PC-9 (cell line): ENCODE measurements at regions not wholly inside any gene's neighbourhood (a gene's known extent, or its start where the extent isn't known, plus 50 kb on each side); places are given as distances from the start of the nearest gene placed in this dataset.

Experiments used
- EZH2 ChIP-seq: fragments of 200-600 bp; sonication (generic); IDR thresholded peaks from 2 replicates; pipeline ENCODE4 v1.8.0; 2017; ENCODE audit warnings: antibody characterized with exemption, low read depth
- TF ChIP-seq, protein P1 (sequence below): fragments of 200-600 bp; sonication (generic); conservative IDR thresholded peaks from 2 replicates; pipeline ENCODE4 v1.6.1; 2017; ENCODE audit warnings: mixed run types, antibody characterized with exemption, mild to moderate bottlenecking, moderate library complexity

DNA sequence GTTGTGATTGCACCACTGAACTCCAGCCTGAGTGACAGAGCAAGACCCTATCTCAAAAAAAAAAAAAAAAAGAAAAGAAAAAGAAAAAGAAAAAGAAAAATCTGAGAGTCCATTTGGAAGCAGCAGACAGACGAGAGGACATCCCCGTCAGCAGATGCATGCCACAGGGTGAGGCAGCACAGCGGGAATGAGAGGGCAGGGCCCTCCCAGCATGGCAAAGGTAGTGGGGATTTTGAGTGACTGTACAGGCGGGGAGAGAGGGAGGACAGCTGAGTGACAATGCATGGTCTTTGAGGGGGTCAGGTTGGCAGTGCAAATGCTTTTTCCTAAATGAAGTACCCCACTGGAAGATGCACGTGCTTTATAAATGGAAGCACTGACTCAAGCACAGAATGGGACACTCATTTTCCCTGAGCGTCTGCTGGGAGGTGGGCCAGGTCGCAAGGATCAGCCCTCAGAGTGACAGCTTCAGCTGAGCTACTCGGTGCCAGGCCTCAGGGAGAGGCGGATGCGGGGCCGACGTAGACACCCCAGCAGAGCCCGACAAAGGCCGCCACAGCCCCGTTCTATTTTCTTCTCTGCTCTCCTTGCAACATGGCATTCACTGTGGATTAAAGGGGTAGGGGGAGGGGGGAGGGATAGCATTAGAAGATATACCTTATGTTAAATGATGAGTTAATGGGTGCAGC, 113.5 kb downstream of the SHANK2 start:
- TF ChIP-seq, protein P1, sequence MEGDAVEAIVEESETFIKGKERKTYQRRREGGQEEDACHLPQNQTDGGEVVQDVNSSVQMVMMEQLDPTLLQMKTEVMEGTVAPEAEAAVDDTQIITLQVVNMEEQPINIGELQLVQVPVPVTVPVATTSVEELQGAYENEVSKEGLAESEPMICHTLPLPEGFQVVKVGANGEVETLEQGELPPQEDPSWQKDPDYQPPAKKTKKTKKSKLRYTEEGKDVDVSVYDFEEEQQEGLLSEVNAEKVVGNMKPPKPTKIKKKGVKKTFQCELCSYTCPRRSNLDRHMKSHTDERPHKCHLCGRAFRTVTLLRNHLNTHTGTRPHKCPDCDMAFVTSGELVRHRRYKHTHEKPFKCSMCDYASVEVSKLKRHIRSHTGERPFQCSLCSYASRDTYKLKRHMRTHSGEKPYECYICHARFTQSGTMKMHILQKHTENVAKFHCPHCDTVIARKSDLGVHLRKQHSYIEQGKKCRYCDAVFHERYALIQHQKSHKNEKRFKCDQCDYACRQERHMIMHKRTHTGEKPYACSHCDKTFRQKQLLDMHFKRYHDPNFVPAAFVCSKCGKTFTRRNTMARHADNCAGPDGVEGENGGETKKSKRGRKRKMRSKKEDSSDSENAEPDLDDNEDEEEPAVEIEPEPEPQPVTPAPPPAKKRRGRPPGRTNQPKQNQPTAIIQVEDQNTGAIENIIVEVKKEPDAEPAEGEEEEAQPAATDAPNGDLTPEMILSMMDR, result no peak
- TF ChIP-seq EZH2, result no peak
